ENCODE measurements at regions not wholly inside any gene's neighbourhood (a gene's known extent, or its start where the extent isn't known, plus 50 kb on each side); places are given as distances from the start of the nearest gene placed in this dataset.

DNA sequence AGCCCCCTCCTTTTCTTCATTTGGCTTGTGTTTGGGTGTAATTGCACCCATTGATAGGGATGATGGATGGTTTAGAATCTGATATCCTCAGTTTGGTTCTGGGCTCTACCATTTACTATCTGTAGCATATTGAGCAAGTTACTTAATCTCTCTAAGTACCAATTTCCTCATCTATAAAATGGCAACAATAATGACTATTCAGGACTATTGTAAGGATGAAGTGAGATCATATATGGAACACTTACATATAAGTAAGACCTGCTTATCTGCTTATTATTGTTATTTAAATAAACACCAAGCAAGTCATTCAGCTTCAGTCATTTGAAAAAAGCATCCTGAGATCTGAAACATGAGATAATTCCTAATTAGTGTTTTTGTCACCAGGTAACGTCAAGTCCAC is 127.0 kb downstream of the SEC23IP start:
- TF ChIP-seq, protein P1, sequence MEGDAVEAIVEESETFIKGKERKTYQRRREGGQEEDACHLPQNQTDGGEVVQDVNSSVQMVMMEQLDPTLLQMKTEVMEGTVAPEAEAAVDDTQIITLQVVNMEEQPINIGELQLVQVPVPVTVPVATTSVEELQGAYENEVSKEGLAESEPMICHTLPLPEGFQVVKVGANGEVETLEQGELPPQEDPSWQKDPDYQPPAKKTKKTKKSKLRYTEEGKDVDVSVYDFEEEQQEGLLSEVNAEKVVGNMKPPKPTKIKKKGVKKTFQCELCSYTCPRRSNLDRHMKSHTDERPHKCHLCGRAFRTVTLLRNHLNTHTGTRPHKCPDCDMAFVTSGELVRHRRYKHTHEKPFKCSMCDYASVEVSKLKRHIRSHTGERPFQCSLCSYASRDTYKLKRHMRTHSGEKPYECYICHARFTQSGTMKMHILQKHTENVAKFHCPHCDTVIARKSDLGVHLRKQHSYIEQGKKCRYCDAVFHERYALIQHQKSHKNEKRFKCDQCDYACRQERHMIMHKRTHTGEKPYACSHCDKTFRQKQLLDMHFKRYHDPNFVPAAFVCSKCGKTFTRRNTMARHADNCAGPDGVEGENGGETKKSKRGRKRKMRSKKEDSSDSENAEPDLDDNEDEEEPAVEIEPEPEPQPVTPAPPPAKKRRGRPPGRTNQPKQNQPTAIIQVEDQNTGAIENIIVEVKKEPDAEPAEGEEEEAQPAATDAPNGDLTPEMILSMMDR (IDR thresholded peaks at IDR 0.05; ENCODE audit: borderline replicate concordance, control extremely low read depth, extremely low read depth, insufficient read depth, missing control alignments) = no peak
- no peak for DNase-seq (ENCODE audit: low spot score)
- in situ Hi-C loops (cut with MboI; ENCODE audit: low sequenced_read_pairs, unreplicated experiment) = no loop called here

DNA sequence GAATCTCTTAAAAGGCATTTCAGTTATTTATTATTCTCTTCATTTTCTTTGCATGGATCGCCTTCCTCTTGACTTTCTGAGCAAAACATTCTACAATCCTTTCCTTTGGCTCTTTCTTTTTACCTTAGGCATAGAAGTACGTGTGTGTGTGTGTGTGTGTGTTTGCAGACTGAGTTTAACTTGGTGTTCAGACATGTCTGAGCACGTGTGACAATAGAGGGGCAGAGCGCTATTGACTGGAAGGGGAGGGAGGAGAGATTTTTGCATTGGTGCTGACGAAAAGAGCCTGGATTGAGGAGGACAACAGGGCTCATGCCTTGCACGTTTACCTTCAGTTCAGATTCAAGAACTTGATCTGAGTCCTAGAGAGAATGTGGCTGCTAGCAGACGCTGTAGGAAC is 129.8 kb downstream of the SEC23IP start:
- in situ Hi-C loops (cut with MboI; ENCODE audit: low sequenced_read_pairs, unreplicated experiment) = no loop called here
- DNase-seq (ENCODE audit: low spot score) = no peak

DNA sequence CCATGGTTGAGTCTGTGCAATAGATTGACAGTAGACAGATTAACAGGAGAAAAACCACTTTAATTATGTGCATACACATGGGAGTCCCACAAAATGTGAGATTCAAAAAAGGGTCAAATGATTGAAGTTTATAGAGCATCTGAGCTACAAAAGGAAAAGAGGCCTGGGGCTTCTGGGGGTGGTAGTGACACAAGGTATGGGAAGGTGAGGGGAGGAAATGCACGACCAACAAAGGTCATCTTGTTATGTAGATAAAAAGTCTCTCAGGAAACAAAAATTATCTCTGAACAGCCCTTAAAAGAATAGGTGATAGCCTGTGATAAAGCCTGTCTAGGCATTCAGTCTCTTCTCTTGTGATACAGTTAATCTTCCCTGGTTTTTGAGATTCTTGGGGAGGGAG is 141.7 kb downstream of the SEC23IP start:
- no peak for DNase-seq (ENCODE audit: low spot score)
- TF ChIP-seq, protein P1 (IDR thresholded peaks at IDR 0.05; ENCODE audit: borderline replicate concordance, control extremely low read depth, extremely low read depth, insufficient read depth, missing control alignments) = no peak
- in situ Hi-C loops (cut with MboI; ENCODE audit: low sequenced_read_pairs, unreplicated experiment) = no loop called here

More for the DNA sequence above, 129.8 kb downstream of the SEC23IP start:
- TF ChIP-seq, protein P1 (IDR thresholded peaks at IDR 0.05; ENCODE audit: borderline replicate concordance, control extremely low read depth, extremely low read depth, insufficient read depth, missing control alignments) = no peak

DNA sequence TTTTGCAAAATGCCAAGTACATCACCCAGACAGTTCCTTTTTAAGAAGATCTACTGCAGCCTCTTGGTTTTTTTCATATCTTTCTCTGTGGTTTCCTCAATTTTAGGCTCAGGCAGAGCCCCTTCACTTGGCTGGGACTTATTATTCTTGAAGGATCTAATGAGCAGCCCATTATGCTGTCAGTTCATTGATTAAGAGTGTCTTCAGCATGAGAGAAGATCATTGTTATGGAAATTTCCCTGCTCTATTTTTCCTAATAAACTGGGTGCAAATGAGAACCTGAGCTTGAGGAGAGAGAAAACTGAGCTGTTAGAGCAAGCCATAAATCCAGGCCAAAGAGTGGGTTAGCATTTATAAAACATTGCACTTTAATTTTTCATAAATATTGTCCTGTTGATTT is 146.5 kb downstream of the SEC23IP start:
- TF ChIP-seq, protein P1 (IDR thresholded peaks at IDR 0.05; ENCODE audit: borderline replicate concordance, control extremely low read depth, extremely low read depth, insufficient read depth, missing control alignments) = no peak
- in situ Hi-C loops (cut with MboI; ENCODE audit: low sequenced_read_pairs, unreplicated experiment) = no loop called here
- no peak for DNase-seq (ENCODE audit: low spot score)

DNA sequence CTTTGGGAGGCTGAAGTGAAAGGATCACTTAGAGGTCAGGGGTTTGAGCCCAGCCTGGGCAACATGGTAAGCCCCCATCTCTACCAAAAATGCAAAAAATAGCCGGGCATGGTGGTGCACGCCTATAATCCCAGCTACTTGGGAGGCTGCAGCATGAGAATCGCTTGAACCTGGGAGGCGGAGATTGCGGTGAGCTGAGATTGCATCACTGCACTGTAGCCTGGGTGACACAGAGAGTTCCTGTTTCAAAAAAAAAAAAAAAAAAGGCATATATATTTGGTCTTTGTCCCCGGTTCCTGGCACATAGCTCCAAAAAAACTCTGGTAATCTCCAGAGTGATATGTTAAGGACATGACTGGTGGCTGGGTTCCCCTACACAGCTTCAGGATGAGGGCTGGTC is 147.3 kb downstream of the SEC23IP start:
- in situ Hi-C loops (cut with MboI; ENCODE audit: low sequenced_read_pairs, unreplicated experiment) = no loop called here
- TF ChIP-seq, protein P1 (IDR thresholded peaks at IDR 0.05; ENCODE audit: borderline replicate concordance, control extremely low read depth, extremely low read depth, insufficient read depth, missing control alignments) = no peak
- DNase-seq (ENCODE audit: low spot score) = no peak

DNA sequence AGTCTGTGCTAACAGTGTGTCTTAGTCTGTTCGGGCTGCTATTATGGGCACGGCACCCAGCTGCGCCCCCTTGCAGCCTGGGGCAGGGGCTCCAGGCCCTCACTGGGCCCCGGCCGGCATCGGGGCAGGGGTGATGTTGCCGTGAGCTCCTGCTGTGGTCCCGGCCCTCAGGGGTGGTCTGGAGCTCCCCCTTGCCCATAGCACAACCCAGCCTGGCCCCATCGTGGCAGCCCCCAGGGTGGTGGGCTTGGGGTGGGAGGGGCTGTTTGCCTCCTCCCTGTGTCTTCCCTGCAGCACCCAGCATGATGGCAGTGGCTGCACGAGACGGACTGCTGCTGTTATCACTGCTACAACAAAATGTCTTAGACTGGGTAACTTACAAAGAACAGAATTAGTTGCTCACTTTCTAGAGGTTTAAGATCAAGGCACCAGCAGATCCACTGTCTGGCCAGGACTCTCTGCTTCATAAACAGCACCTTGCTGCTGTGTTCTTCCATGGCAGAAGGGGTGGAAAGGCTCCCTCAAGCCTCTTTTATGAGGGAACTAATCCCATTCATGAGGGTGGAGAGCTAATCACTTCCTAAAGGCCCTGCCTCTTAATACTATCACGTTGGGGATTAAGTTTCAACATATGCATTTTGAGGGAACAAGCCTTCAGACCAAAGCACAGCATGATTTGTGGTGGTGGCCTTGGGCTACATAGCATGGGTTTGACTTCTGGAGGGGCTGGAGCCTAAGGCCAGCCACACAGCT is 149.5 kb downstream of the SEC23IP start:
- TF ChIP-seq, protein P1 (IDR thresholded peaks at IDR 0.05; ENCODE audit: borderline replicate concordance, control extremely low read depth, extremely low read depth, insufficient read depth, missing control alignments) = no peak
- in situ Hi-C loops (cut with MboI; ENCODE audit: low sequenced_read_pairs, unreplicated experiment) = no loop called here
- no peak for DNase-seq (ENCODE audit: low spot score)
